IgD-negative memory B cell (primary cell): ENCODE measurements at regions not wholly inside any gene's neighbourhood (a gene's known extent, or its start where the extent isn't known, plus 50 kb on each side); places are given as distances from the start of the nearest gene placed in this dataset.

Experiments used
- H3K27ac Mint-ChIP-seq, 3 donors: one replicate each; pipeline ENCODE4 v1.8.0; 2020 to 2022; ENCODE audit warnings: mild to moderate bottlenecking in 3 of 3, mixed read lengths in 3 of 3, moderate library complexity in 1 of 3
- H3K27me3 Mint-ChIP-seq: one replicate; pipeline ENCODE4 v1.8.0; 2021; ENCODE audit warnings: mixed read lengths
- H3K36me3 Mint-ChIP-seq: one replicate; pipeline ENCODE4 v1.8.0; 2020; ENCODE audit warnings: mild to moderate bottlenecking, mixed read lengths
- H3K4me1 Mint-ChIP-seq, 3 donors: one replicate each; pipeline ENCODE4 v1.8.0; 2020 to 2022; ENCODE audit warnings: mixed read lengths in 3 of 3, mild to moderate bottlenecking in 1 of 3
- H3K4me3 Mint-ChIP-seq, 4 donors: one replicate each; pipeline ENCODE4 v1.8.0; 2020 to 2022; ENCODE audit warnings: mild to moderate bottlenecking in 4 of 4, mixed read lengths in 4 of 4, moderate library complexity in 3 of 4
- H3K9me3 Mint-ChIP-seq, 3 donors: one replicate each; pipeline ENCODE4 v1.8.0; 2020 to 2021; ENCODE audit warnings: mixed read lengths in 3 of 3, mild to moderate bottlenecking in 1 of 3

- peaks cover 1% of the 10 kb centered on the region for H3K27me3 Mint-ChIP-seq
- H3K4me1 Mint-ChIP-seq = no peaks in the 10 kb centered on the region
- H3K36me3 Mint-ChIP-seq = no peaks in the 10 kb centered on the region
- H3K27ac Mint-ChIP-seq = no peak overlapping the region
- H3K4me3 Mint-ChIP-seq = no peak overlapping the region
- peaks cover 1 to 4% (median 3%) of the 10 kb centered on the region in 3 donors for H3K9me3 Mint-ChIP-seq
Measured at GRCh38 chr5:2906302-2907090, 155.0 kb upstream of the IRX2 start.

GRCh38 chr5:2905741-2906140 lies 154.3 kb upstream of the IRX2 start:
- Mint-ChIP-seq H3K27ac (no peak overlapping the region), H3K4me1 (no peaks in the 10 kb centered on the region), H3K9me3 (peaks cover 1 to 10% (median 3%) of the 10 kb centered on the region in 3 donors), H3K36me3 (no peaks in the 10 kb centered on the region), H3K4me3 (no peak overlapping the region), H3K27me3 (peaks cover 1% of the 10 kb centered on the region)

GRCh38 chr5:2904956-2905355 lies 153.5 kb upstream of the IRX2 start:
- H3K4me3 Mint-ChIP-seq = no peak overlapping the region
- no peaks in the 10 kb centered on the region for H3K36me3 Mint-ChIP-seq
- peaks cover 1 to 10% (median 3%) of the 10 kb centered on the region in 3 donors for H3K9me3 Mint-ChIP-seq
- no peak overlapping the region for H3K27ac Mint-ChIP-seq
- no peaks in the 10 kb centered on the region for H3K4me1 Mint-ChIP-seq
- peaks cover 1% of the 10 kb centered on the region for H3K27me3 Mint-ChIP-seq

GRCh38 chr5:2904399-2904798 lies 152.9 kb upstream of the IRX2 start:
- Mint-ChIP-seq H3K27me3 (peaks cover 1% of the 10 kb centered on the region), H3K36me3 (no peaks in the 10 kb centered on the region), H3K27ac (no peak overlapping the region), H3K4me3 (no peak overlapping the region), H3K9me3 (peaks cover 1 to 10% (median 3%) of the 10 kb centered on the region in 3 donors), H3K4me1 (no peaks in the 10 kb centered on the region)

DNA sequence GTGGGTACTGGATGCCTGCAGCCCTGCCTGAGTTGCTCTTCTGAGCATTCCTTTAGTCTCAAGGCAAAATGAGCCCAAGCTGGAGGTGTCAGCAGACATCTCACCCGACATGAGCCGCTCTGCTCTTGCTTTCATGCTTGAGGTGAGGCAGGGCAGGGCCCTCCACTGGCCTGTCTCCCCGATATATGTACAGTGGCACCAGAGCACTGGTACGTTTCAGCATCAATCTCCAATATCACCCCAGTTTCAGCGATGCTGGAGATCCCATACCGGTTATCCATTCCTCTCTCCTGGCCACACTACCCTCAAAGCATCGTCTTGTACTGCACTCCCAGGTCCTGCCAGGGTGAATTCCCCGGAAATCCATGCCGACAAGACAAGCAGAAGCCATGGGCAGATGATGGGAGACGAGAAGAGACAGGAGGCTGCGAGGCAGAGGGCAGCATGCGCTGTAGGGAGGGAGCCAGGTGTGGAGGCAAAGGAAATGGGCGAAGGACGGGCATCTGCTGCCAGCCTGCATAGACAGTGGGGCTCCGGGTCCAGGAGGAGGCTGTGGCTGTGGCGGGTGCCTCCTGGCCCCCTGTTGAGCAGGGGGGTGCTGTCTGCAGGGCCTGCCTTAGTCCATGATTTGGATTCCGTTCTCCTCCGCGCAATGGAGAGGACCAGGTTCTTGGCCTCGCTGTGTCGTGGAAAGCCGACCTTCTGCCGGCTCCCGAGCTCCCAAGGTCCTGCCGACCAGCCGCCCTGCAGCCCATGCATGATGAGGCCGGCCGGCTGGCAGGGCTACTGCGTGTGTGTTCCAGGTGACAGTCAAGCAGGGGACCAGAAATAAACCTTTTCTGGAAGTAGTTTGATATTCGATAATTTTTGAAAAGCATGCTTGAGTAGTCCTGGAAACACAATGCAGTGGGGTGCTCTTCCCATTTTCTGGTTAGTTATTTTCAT lies 152.2 kb upstream of the IRX2 start:
- peaks cover 1% of the 10 kb centered on the region for H3K27me3 Mint-ChIP-seq
- no peak overlapping the region for H3K27ac Mint-ChIP-seq
- no peaks in the 10 kb centered on the region for H3K36me3 Mint-ChIP-seq
- no peak overlapping the region for H3K4me3 Mint-ChIP-seq
- H3K4me1 Mint-ChIP-seq = no peaks in the 10 kb centered on the region
- H3K9me3 Mint-ChIP-seq = peaks cover 1 to 10% (median 2%) of the 10 kb centered on the region in 3 donors

DNA sequence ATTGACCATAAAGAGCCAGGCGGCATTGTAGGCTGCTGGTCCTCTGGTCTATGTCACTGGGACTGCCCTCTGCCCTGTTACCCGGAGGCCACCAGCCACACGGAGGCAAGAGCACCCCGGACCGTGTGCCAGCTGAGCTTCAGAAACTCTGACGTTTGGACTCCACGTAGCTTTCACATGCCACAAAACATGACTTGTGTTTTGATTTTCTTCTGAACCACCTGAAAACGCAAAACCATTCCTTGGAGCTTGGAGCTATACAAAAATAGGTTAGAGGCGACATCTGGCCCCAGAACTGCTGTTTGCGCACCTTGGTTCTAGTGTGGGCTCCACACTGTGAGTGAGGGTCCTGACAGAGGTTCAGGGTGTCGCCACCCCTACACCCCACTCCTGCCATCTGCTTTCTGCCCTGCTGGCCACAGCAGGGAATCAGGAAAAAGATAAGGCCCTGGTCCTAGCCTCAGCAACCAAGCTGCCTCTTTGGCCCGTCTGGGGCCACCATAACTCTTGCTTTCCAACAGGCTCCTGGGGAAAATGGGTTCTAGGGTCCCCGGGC lies 151.3 kb upstream of the IRX2 start:
- H3K36me3 Mint-ChIP-seq = no peaks in the 10 kb centered on the region

GRCh38 chr5:2902186-2902585 lies 150.7 kb upstream of the IRX2 start:
- Mint-ChIP-seq H3K4me1 (no peaks in the 10 kb centered on the region), H3K27ac (no peak overlapping the region), H3K4me3 (no peak overlapping the region), H3K27me3 (peaks cover 1% of the 10 kb centered on the region), H3K9me3 (peaks cover 1 to 10% (median 3%) of the 10 kb centered on the region in 3 donors), H3K36me3 (no peaks in the 10 kb centered on the region)

More for the DNA sequence above, 151.3 kb upstream of the IRX2 start:
- Mint-ChIP-seq H3K4me3 (no peak overlapping the region), H3K4me1 (no peaks in the 10 kb centered on the region), H3K27ac (no peak overlapping the region), H3K27me3 (peaks cover 1% of the 10 kb centered on the region), H3K9me3 (peaks cover 1 to 10% (median 2%) of the 10 kb centered on the region in 3 donors)

DNA sequence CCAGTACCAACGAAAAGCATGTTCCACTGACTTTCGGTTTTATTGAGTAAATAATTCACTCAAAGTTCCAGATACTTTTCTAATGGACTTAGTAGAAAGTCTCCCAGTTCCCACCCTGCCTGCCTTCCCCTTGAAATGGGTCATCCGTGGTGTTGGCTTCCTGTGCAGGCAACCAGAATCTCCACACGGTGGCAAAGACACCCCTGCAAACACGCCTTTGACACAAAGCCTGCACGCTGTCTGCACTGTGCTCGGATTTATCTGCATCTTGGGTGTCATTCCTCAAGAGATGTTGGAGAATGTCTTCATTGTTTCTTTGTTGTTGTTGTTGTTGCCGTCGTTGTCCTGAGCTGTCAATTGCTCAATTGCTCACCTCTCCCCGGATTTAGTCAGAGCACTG lies 150.0 kb upstream of the IRX2 start:
- Mint-ChIP-seq H3K4me3 (no peak overlapping the region), H3K27me3 (peaks cover 1% of the 10 kb centered on the region), H3K36me3 (no peaks in the 10 kb centered on the region), H3K4me1 (no peaks in the 10 kb centered on the region), H3K9me3 (peaks cover 1 to 10% (median 4%) of the 10 kb centered on the region in 3 donors), H3K27ac (no peak overlapping the region)

GRCh38 chr5:2901096-2901495 lies 149.6 kb upstream of the IRX2 start:
- H3K27ac Mint-ChIP-seq = no peak overlapping the region
- no peaks in the 10 kb centered on the region for H3K36me3 Mint-ChIP-seq
- peaks cover 1 to 10% (median 4%) of the 10 kb centered on the region in 3 donors for H3K9me3 Mint-ChIP-seq
- H3K4me1 Mint-ChIP-seq = no peaks in the 10 kb centered on the region
- H3K27me3 Mint-ChIP-seq = peaks cover 1% of the 10 kb centered on the region
- H3K4me3 Mint-ChIP-seq = no peak overlapping the region

DNA sequence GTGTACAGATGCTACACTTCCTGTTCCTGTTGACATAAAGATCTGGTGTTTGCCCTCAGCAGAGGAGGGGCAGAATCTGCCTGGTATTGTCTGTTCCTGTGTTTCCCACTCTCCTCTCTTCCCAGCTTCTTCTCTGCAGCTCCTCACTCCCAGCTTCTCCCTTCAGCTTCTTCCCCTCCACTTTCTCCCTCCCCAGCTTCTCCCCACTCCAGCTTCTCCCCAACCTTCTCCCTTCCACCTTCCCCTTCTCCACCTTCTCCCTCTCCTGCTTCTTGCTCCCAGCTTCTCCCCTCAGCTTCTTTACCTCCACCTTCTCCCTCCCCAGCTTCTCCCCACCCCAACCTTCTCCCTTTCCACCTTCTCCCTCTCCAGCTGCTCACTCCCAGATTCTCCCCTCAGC lies 148.9 kb upstream of the IRX2 start:
- Mint-ChIP-seq H3K9me3 (peaks cover 1 to 10% (median 4%) of the 10 kb centered on the region in 3 donors), H3K27ac (no peak overlapping the region), H3K4me1 (no peaks in the 10 kb centered on the region), H3K27me3 (peaks cover under 1% of the 10 kb centered on the region), H3K36me3 (no peaks in the 10 kb centered on the region), H3K4me3 (no peak overlapping the region)

GRCh38 chr5:2899311-2899710 lies 147.8 kb upstream of the IRX2 start:
- Mint-ChIP-seq H3K36me3 (no peaks in the 10 kb centered on the region), H3K27me3 (no peaks in the 10 kb centered on the region), H3K4me3 (no peak overlapping the region), H3K27ac (peak overlapping the region in 1 of 3 donors; percentile 23), H3K9me3 (peaks cover 0 to 14% (median 4%) of the 10 kb centered on the region in 3 donors), H3K4me1 (no peaks in the 10 kb centered on the region)

DNA sequence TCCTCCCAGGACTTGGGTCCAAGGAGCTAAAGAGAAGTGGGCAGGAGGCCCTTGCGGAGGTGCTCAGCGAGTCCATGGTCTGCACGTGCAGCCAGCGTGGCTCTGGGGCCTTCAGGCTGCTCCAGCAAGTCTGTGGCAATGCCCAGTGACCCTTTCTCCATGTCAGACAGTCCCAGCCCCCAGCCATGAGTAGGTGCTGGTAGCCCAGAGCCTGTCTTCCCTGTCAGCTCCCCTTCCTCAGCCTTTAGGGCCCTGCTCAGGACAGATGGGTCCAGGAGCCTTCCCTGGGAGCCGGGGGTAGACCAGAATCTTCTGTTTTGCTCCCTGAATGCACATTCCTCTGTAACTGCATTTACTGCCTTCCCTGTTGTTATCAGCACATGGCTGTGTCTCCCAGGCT lies 147.2 kb upstream of the IRX2 start:
- no peaks in the 10 kb centered on the region for H3K4me1 Mint-ChIP-seq
- H3K36me3 Mint-ChIP-seq = no peaks in the 10 kb centered on the region
- H3K4me3 Mint-ChIP-seq = no peak overlapping the region
- H3K27ac Mint-ChIP-seq = no peak overlapping the region
- H3K9me3 Mint-ChIP-seq = peaks cover 0 to 14% (median 4%) of the 10 kb centered on the region in 3 donors
- no peaks in the 10 kb centered on the region for H3K27me3 Mint-ChIP-seq

- no peaks in the 10 kb centered on the region for H3K27me3 Mint-ChIP-seq
- H3K27ac Mint-ChIP-seq = no peak overlapping the region
- peaks cover 0 to 14% (median 4%) of the 10 kb centered on the region in 3 donors for H3K9me3 Mint-ChIP-seq
- no peak overlapping the region for H3K4me3 Mint-ChIP-seq
- H3K36me3 Mint-ChIP-seq = no peaks in the 10 kb centered on the region
- H3K4me1 Mint-ChIP-seq = no peaks in the 10 kb centered on the region
Measured at GRCh38 chr5:2897276-2897961, 145.9 kb upstream of the IRX2 start.

- no peaks in the 10 kb centered on the region for H3K27me3 Mint-ChIP-seq
- H3K4me1 Mint-ChIP-seq = no peaks in the 10 kb centered on the region
- H3K4me3 Mint-ChIP-seq = no peak overlapping the region
- H3K36me3 Mint-ChIP-seq = no peaks in the 10 kb centered on the region
- H3K9me3 Mint-ChIP-seq = peaks cover 2 to 12% (median 2%) of the 10 kb centered on the region in 3 donors
- H3K27ac Mint-ChIP-seq = no peak overlapping the region
Measured at GRCh38 chr5:2896371-2897275, 145.1 kb upstream of the IRX2 start.
